Stimulated activated naive CD8-positive, alpha-beta T cell treated with anti-CD3 and anti-CD28 coated beads, Interleukin-15, amount 100 ng/mL, for 72 hours (primary cell): ENCODE measurements at regions not wholly inside any gene's neighbourhood (a gene's known extent, or its start where the extent isn't known, plus 50 kb on each side); places are given as distances from the start of the nearest gene placed in this dataset.

Source experiments
- ATAC-seq: fragments of 150-1000 bp; cut with Tn5 transposase; 2 replicates; pipeline ENCODE4 v1.10.0; 2021; ENCODE audit warnings: mild to moderate bottlenecking, moderate library complexity
- DNase-seq, 2 donors: peaks; one replicate each; pipeline ENCODE4 v3.0.0; 2021 to 2022
- H3K27ac Mint-ChIP-seq, 2 donors: one replicate each; pipeline ENCODE4 v1.8.0; 2022; ENCODE audit warnings: mild to moderate bottlenecking in 2 of 2, mixed read lengths in 2 of 2, moderate library complexity in 2 of 2
- H3K27me3 Mint-ChIP-seq: one replicate; pipeline ENCODE4 v1.8.0; 2022; ENCODE audit warnings: mixed read lengths
- H3K4me1 Mint-ChIP-seq: one replicate; pipeline ENCODE4 v1.8.0; 2022; ENCODE audit warnings: mild to moderate bottlenecking, mixed read lengths
- H3K4me3 Mint-ChIP-seq, 2 donors: one replicate each; pipeline ENCODE4 v1.8.0; 2022; ENCODE audit warnings: mild to moderate bottlenecking in 2 of 2, mixed read lengths in 2 of 2, moderate library complexity in 1 of 2
- H3K9me3 Mint-ChIP-seq, 2 donors: one replicate each; pipeline ENCODE4 v1.8.0; 2022; ENCODE audit warnings: mixed read lengths in 2 of 2

DNA sequence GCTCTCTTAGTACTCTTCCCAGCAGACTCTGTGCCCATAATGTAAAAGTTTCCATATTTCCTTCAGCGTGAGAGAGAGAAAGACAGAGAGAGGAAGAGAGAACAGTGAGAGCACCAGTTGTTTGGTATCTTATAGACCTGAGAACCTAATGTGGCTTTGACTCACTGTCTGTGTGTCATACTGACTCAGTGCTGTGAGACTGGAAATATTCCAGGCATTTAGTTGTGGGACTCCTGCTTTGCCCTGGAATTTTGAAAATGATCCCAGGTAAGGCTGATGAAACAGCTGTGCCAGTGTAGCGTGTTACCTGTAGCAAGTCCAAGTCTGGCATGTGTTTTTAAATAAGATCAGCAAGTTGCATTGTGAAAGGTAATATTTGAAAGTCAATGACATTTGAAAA, 87.9 kb upstream of the KCNH7 start:
- no peak overlapping the region for H3K4me3 Mint-ChIP-seq
- H3K4me1 Mint-ChIP-seq: no peaks in the 10 kb centered on the region
- DNase-seq: no peak
- H3K27me3 Mint-ChIP-seq: no peaks in the 10 kb centered on the region
- H3K27ac Mint-ChIP-seq: no peak overlapping the region
- ATAC-seq: no peak
- peaks cover 0 to 10% of the 10 kb centered on the region in 2 donors for H3K9me3 Mint-ChIP-seq

DNA sequence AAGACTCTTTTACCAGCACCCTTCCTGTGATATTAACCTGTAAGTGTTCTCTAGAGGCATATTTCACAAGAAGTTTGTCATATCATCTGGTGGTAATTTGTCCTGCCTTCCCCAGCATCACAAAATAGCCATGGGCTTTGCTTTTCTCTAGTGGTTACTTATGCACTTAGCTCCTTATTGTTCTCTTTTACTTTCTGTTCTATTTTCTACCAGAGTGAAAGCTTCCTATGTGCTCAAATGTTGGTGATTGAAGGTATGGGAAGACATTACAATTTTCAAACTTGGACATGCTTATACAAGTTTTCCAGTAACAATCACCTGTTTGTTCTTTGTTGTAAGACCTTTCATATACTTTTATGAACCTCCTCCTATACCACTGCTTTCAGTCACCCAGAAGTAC, 87.0 kb upstream of the KCNH7 start:
- Mint-ChIP-seq H3K4me3 (no peak overlapping the region), H3K27ac (no peak overlapping the region), H3K4me1 (no peaks in the 10 kb centered on the region), H3K27me3 (no peaks in the 10 kb centered on the region), H3K9me3 (peaks cover 0 to 10% of the 10 kb centered on the region in 2 donors)
- no peak for DNase-seq
- no peak for ATAC-seq

- H3K4me1 Mint-ChIP-seq: no peaks in the 10 kb centered on the region
- no peak for ATAC-seq
- no peak for DNase-seq
- no peak overlapping the region for H3K27ac Mint-ChIP-seq
- H3K4me3 Mint-ChIP-seq: no peak overlapping the region
- peaks cover 6 to 17% of the 10 kb centered on the region in 2 donors for H3K9me3 Mint-ChIP-seq
- no peaks in the 10 kb centered on the region for H3K27me3 Mint-ChIP-seq
Measured at GRCh38 chr2:162919111-162919510, 80.5 kb upstream of the KCNH7 start.

DNA sequence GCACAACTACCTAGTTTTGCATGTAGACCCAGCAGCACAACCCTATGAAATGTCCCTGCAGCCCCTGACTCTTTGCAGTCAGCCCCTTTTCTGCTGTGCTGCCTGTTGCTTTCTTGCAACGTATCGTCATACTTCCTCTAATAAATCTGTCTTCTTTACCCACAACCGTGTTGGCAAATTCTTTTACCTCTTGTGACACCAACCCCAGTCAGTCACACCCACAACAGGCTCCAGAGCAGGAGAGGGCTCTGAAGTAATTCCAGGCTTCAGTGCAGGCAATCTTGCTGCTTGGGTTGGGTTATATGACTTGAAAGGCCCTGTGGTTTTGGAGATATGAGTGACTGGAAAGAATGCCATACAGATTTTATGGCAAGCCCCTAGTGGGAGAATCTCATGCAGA, 79.1 kb upstream of the KCNH7 start:
- no peak overlapping the region for H3K4me3 Mint-ChIP-seq
- ATAC-seq (no peak), DNase-seq (no peak)
- H3K27me3 Mint-ChIP-seq: no peaks in the 10 kb centered on the region
- H3K4me1 Mint-ChIP-seq: no peaks in the 10 kb centered on the region
- peaks cover 0 to 17% of the 10 kb centered on the region in 2 donors for H3K9me3 Mint-ChIP-seq
- H3K27ac Mint-ChIP-seq: no peak overlapping the region

GRCh38 chr2:162916286-162916801, 77.8 kb upstream of the KCNH7 start:
- no peak overlapping the region for H3K27ac Mint-ChIP-seq
- peaks cover 0 to 17% of the 10 kb centered on the region in 2 donors for H3K9me3 Mint-ChIP-seq
- H3K27me3 Mint-ChIP-seq: no peaks in the 10 kb centered on the region
- ATAC-seq: no peak
- H3K4me3 Mint-ChIP-seq: no peak overlapping the region
- H3K4me1 Mint-ChIP-seq: no peaks in the 10 kb centered on the region
- no peak for DNase-seq

- no peak for DNase-seq
- Mint-ChIP-seq H3K9me3 (peaks cover 2 to 17% of the 10 kb centered on the region in 2 donors), H3K4me1 (no peaks in the 10 kb centered on the region), H3K27me3 (no peaks in the 10 kb centered on the region), H3K4me3 (no peak overlapping the region), H3K27ac (no peak overlapping the region)
- no peak for ATAC-seq
Measured at GRCh38 chr2:162915858-162916257, 77.3 kb upstream of the KCNH7 start.

GRCh38 chr2:162914161-162914560, 75.6 kb upstream of the KCNH7 start:
- Mint-ChIP-seq H3K4me1 (no peaks in the 10 kb centered on the region), H3K4me3 (no peak overlapping the region), H3K9me3 (peaks cover 4 to 17% of the 10 kb centered on the region in 2 donors), H3K27ac (no peak overlapping the region), H3K27me3 (no peaks in the 10 kb centered on the region)
- no peak for DNase-seq
- ATAC-seq: no peak

- H3K4me1 Mint-ChIP-seq: no peaks in the 10 kb centered on the region
- H3K4me3 Mint-ChIP-seq: no peak overlapping the region
- no peak overlapping the region for H3K27ac Mint-ChIP-seq
- DNase-seq: no peak
- H3K9me3 Mint-ChIP-seq: peaks cover 4 to 17% of the 10 kb centered on the region in 2 donors
- no peaks in the 10 kb centered on the region for H3K27me3 Mint-ChIP-seq
- ATAC-seq: no peak
Measured at GRCh38 chr2:162912787-162913186, 74.2 kb upstream of the KCNH7 start.

DNA sequence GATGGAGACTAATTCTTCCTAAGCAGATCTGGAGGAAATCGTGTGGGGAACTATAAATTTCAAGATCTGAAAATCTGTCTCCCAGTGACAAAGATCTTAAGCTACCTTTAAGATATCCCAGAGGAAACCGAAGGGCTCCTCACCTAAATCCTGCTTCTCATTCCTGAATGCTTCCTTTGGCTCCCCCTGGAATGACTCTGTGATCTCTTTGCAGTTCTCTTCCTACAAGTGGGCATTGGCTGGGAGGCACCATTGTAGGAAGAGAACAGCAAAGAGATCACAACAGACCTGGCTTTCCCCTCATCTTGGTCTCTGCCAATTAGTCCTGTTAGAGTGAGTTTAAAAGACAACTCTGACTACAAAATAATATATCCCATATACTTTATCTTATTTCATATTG, 70.0 kb upstream of the KCNH7 start:
- peaks cover 0 to 4% of the 10 kb centered on the region in 2 donors for H3K9me3 Mint-ChIP-seq
- no peaks in the 10 kb centered on the region for H3K27me3 Mint-ChIP-seq
- no peak overlapping the region for H3K4me3 Mint-ChIP-seq
- ATAC-seq (no peak), DNase-seq (no peak)
- H3K4me1 Mint-ChIP-seq: no peaks in the 10 kb centered on the region
- H3K27ac Mint-ChIP-seq: no peak overlapping the region

DNA sequence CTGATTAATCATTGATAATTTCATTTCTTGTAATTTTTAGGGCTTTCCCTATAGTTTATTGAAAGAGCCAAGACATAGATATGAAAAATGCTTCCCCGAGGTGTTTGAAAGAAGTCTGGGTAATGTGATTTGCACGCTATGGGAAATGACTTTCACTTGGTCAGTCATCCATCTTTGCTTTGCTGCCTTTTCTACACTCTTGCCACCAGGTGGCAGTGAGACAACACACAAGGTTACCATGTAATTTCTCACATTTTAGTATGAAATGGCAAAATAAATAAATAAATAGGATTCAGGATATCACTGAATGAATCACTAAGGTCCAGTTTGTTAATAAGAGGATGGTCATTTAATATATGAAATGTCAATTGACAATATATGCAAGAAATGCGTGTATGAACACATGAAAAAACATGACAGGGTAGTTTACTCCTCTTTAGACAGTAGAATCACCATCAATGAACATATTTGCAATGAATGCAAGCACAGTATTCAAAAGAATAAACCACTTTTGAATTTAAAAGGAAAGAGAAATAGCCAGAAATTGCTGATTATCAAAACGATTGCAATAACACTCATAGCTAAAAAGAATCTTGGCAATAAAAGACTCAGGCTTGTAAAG, 52.2 kb upstream of the KCNH7 start:
- DNase-seq (peak in 1 of 2 donors; percentile 3), ATAC-seq (no peak)
- Mint-ChIP-seq H3K4me3 (no peak overlapping the region), H3K27ac (no peak overlapping the region), H3K9me3 (no peaks in the 10 kb centered on the region), H3K4me1 (no peaks in the 10 kb centered on the region), H3K27me3 (no peaks in the 10 kb centered on the region)

DNA sequence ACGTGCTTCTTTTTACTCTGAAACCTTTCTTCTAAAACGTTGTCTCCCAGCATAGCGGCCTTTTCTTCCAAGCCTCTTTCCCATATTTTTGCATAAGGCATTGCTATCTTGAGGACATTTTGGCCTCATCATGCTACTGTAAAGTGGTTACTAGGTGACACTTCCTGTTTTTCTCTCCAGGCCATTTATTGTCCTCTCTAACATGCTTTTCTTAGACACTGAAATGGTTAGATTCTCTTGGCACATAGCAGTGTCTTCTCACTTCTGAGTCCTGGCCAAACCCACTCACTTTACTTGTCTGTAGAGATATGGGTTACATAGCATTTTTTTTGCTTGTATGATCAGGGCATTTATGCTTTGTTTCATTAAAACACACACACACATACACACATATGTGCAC, 50.1 kb upstream of the KCNH7 start:
- no peaks in the 10 kb centered on the region for H3K4me1 Mint-ChIP-seq
- DNase-seq (no peak), ATAC-seq (no peak)
- no peak overlapping the region for H3K4me3 Mint-ChIP-seq
- no peaks in the 10 kb centered on the region for H3K9me3 Mint-ChIP-seq
- H3K27me3 Mint-ChIP-seq: no peaks in the 10 kb centered on the region
- H3K27ac Mint-ChIP-seq: no peak overlapping the region
